GM18909 (cell line): ENCODE measurements at regions not wholly inside any gene's neighbourhood (a gene's known extent, or its start where the extent isn't known, plus 50 kb on each side); places are given as distances from the start of the nearest gene placed in this dataset.

ENCODE experiments used
- ATAC-seq: cut with Tn5 transposase; IDR thresholded peaks from one replicate; pipeline ENCODE4 v1.9.1; 2021; ENCODE audit warnings: mild to moderate bottlenecking; ENCODE audit not compliant: unreplicated experiment, poor library complexity

DNA sequence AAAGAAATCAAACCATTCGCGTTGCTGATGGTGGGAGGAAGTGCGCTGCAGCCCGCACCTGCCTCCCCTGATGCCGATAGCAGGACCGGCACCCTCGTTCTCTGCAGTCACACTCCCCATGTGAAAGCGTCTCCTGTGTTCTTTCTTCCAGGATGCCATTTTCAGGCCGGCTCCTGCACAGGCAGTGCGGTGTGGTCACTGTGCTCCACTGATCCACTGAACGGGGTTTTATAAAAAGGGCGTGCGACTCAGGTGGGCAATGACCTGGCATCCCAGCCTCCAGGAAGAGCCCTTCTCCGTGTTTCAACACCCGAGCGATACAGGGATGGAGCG is 88.3 kb upstream of the SNTG2 start:
- ATAC-seq: no peak

DNA sequence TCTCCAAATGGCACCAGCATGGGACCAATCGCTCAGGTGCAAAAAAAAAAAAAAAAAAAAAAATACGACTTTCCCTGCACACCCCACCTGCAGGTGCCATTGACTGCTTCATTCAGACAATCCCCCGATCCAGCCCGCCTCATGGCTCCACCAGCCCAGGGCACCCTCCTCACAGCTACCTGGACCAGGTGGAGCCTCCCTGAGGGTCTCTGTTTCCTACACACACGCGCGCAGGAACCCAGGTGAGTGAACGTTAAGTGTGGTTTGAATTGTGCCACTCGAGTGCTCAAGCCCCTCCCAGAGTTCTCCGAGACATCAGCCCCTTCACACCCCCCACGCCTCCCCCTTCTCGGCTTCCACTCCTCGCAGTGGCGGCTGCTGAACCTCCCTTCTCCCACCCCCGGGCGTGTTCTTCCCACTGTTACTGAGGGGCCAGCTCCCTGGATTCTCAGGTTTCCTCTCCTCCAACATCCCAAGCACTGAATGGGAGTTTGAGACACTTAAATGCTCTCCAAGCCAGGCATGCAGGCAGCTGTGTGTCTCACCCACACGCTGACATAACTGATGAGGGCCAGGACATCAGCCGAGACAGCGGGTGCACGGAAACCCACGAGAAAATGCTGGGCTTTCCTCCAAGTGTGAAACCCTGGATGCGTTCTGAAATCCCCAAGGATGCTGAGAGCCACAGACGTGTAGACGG is 88.8 kb upstream of the SNTG2 start:
- ATAC-seq: no peak

DNA sequence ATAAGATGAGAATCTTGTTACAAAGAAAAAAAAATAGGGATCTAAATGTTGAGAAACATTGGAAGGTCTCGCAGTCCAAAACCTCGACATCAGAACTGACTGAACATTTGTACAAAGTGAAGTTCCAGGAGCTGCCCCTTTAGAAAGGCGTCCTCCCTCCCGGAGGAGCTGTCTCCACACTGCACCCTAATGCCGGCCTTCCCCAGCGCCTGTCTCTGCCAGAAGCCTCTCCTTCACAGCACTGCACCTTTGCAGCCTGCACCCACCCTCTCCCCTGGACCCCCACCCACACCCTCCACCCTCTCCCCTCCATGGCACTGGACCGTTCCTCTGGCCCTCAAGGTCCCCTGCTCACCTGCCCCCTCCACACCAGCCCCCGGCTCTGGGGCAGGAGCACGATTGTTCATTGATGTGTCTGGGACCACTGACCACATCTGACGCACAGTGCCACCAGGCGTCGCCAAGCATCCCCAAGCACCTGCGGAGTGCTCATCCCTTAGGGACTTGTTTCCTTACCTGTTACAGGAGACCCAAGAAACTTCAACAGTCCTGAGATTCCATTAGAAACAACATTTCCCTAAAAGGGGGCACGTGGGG is 90.3 kb upstream of the SNTG2 start:
- no peak for ATAC-seq

DNA sequence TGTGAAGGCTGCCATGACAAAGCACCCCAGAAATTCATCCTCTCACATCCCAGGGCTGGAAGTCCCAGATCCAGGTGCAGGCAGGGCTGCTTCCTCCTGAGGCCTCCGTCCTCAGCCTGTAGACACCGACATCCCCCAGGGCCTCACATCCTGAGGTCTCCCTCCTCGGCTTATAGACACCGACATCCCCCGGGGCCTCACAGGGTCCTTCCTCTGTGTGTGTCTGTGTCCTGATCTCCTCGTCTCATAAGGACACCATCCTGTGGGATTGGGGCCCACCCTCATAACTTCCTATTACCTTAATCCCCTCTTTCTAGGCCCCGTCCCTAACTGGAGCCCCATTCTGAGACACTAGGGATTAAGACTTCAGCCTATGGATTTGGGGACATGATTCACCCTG is 92.0 kb upstream of the SNTG2 start:
- ATAC-seq: no peak

DNA sequence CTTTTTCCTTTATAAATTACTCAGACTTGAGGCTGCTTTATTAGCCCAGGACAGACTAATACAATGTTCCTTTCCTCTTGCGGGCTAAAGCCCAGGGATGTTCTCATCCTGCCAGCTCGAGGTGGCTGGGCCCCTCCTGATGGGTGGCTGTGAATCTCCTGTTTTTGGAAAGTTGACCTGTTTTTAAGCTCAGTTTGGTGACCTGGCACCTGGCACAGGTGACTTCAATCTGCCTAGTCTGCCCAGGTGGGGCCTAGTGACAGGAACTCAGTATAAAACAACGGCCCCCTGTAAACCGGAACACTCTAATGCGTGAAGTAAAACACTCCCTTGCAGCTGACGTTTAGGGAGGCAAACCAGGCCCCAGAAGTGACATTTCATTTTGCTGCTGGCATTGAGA is 92.7 kb upstream of the SNTG2 start:
- ATAC-seq: no peak

DNA sequence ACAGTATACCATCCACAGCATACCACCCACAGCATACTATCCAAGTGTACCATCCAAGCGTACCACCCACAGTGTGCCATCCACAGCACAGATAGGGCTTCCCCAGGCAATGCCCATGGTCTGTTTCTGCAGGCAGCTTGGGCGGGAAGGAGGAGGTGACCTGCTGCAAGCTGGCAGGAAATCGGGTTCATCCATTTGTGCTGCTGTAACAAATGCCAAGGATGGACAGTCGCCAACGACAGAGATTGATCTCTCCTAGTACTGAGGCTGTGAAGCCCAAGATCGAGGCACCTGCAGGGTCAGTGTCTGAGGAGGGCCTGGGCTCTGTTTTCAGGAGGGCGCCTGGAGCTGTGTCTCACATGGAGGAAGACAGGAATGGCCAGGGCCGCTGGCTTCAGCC is 93.6 kb upstream of the SNTG2 start:
- no peak for ATAC-seq

DNA sequence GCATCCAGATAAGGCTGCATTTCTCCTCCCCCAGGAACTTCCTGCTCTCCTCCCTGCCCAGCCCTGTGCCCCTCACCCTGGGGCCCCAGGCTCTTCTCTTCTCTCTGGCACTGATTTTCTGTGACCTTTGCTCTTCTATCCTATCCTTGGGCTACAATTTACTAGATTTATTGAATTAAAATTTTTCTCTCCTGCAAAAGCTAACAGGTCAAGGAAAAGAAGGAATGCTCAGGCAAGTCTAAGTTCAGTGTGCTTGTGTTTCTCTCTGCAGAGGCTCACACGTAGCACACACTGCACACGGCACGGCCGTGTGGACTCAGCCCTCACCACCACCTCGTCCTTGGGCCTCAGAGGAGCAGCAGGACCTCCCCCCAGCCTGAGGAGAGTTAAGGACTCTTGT is 94.2 kb upstream of the SNTG2 start:
- no peak for ATAC-seq

DNA sequence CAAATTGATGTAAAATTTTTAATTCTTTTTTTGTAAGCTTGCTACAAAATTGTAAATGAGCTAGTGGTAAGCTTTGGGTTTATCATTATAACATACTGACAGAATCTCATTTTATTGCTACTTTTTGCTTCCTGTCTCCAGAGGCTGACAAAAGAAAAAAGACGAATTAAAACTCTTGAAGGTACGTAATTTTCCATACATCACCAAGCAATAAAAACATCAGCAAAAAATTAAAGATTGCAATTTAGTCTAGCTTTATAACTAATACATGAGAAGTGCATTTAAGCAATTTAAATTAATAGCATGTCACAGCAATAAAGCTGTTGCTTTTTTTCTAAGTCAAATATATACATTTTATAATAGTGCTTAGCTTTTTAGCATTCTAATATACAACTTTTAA is 94.6 kb upstream of the SNTG2 start:
- ATAC-seq: no peak

DNA sequence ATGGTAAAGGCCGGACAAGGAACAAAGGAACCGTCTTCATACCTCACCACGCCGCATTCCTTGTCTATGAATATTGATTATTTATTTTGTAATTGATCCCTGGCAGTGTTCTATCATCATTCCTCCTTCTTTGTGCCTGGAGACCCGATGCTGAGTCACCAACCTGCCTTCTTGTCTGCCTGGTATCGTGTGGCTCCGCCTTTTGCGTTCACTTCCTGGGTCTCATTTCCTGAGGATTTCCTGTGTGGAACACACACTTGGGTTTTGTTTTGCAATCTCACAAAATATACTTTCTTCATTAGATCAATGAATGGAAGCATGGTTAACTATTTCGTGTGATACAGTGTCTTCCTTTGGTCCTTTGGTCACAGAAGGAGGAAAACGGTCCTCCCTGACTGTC is 95.5 kb upstream of the SNTG2 start:
- ATAC-seq: no peak

DNA sequence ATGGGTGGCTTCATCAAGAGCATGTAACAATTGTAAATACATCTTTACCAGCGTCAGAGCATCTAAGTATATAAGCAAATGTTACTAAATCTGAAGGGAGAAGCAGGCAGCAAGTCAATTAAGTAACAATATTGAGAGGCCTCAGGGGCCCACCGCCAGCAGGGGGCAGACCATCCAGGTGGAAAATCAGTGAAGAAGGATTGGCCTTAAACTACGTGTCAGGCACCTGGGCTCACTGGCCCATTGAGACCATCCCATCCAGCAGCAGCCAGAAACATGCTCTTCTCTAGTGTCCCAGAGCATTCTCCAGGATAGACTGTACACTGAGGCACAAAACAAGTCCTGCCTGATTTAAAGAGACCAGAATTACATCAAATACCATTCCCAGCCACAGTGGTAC is 96.2 kb upstream of the SNTG2 start:
- no peak for ATAC-seq

DNA sequence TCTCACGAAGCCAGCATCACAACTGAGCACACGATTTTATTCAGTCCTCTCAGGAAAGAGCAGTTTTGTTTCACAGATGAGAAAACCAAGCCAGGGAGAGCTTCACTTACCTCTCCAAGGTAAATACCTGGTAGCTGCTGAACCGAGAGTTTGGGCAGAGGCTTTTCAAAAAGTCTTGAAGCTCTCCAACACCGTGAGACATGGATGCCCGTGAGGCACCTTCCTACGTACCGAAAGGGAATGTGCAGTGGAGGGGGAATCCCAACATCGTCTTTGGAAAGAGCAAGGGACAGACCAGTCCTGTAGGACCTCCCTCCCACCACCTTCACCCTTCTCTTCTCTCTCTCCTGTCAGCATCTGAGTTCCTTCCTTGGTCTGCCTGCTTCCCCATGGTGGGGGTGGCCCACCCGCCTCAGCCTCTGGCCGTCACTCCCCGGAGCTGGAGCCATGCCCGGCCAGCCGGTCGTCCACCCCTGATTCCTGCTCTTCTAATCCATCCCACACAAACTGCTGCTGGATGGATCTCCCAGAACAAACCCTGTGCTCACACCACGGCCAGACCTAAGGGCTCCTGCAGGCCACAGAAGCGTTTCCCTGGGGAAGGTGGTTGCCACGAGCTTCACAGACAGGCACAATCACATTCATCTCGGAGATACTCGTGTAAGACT is 97.3 kb upstream of the SNTG2 start:
- ATAC-seq: no peak

DNA sequence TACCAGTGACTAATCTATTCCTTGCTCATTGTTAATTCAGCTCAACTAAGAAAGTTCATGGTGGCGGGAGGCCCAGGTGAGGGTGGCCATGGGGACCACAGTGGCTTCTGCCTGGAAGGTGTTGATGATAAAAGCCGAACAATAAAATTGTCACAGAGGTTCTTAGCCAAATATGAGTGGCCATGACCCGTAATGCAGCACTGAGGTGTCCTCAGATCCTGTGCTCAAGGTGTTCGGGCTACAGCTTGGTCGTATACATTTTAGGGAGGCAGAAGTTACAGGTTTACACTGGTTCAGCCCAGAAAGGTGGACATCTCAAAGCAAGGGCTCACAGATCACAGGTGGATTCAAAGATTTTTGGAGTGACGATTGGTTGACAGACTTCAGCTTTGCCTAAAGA is 98.5 kb upstream of the SNTG2 start:
- no peak for ATAC-seq

DNA sequence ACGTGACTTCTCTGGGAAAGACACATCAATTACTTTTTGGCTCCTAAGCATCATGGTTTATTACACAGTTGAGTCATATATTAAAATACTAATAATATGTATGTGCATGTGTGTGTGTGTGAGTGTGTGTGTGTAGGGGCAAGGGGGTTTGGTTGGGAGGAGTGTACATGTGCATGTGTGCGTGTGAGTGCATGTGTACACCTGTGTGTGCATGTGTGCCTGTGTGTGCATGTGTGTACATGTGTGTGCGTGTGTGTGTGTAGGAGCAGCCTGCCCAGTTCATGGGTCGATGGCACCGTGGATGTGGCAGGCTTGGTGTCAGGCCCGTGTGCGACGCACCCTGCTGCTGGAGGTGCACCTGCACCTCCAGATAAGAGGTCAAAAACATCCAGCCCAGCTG is 99.0 kb upstream of the SNTG2 start:
- ATAC-seq: no peak

DNA sequence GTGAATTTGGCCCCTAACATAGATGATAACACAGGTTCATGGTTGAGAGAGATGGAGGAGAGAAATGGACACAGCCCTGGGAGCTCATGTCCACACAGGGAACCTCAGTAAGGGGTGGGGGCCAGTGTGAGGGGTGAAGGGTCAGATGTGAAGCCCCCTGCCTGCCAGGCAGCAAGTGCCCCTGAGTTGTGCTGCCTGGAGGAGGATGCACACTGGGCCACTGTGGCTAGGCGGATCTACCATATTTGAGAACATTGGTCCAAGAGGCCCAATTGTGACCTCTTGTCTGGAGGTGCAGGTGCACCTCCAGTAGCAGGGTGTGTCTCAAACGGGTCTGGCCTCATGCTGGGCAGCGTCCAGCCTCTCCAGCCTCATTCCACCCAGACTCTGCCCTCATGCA is 99.6 kb upstream of the SNTG2 start:
- no peak for ATAC-seq

DNA sequence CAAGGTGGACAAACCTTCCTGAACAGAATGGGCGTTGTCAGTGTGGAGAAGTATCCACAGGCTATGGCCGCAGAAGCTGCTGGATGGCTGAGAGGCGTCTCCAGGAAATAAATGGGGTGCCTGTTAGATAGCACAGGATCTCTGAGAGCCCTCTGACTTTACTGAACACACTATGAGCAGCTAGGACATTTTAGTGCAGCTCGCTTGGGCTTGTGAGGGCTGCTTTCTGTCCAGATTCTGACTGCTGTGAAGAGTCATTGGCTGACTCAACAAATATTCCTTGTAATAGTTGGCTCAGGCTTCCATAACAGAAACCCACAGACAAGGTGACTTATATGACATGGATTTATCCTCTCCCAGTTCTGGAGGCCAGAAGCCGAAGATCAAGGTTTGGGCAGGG is 100.2 kb upstream of the SNTG2 start:
- no peak for ATAC-seq

DNA sequence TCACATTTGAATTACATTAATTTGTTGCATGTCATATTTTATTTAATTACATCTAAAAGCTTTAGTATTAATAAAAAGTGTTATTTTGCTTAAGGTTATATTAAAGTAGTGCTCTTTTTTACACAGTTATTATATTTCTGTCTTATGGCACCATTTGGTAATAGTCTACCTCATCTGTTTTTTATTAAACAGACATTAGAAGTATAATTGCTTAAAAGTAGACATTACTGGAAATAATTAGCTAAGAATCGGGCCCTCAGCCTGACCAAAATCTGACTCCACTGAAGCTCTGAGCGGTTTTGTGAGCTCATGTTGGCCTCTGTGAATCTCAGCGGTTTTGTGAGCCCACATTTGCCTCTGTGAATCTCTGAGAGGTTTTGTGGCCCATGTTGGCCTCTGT is 102.5 kb upstream of the SNTG2 start:
- ATAC-seq: no peak

DNA sequence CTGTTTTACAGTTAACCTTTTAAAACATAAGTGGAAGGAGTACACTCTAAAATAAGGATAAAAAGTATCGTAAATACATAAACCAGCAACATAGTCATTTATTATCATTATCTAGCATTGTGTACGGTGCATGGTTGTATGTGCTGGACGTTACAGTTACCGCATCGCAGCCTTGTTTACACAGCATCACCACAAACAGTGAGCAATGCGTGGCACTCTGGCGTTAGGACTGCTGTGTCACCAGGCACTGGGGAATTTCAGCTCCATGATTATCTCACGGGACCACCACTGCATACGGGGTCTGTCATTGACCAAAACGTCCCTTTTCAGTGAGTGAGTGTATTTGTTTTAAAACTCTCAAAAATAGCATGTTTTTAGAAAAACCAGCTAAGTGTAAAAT is 103.0 kb upstream of the SNTG2 start:
- ATAC-seq: no peak

DNA sequence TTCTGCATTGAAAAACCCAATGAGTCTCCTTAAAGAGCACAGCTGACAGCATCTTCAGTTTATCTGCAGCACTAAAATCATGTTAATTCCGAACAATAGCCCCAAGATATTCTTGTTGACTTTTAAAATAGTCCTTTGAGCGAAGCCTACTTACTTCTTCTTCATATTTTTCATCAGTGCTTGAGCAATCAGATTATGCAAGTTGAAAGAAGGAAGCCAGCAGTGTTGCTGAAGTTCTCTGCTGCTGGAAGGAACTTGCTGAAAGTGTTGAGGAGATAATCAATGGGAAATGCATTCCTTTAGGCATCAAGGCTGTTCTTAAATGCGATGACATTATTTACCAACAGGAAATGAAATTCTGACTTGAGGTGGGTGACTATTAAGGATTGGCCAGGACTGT is 105.9 kb upstream of the SNTG2 start:
- ATAC-seq: no peak

DNA sequence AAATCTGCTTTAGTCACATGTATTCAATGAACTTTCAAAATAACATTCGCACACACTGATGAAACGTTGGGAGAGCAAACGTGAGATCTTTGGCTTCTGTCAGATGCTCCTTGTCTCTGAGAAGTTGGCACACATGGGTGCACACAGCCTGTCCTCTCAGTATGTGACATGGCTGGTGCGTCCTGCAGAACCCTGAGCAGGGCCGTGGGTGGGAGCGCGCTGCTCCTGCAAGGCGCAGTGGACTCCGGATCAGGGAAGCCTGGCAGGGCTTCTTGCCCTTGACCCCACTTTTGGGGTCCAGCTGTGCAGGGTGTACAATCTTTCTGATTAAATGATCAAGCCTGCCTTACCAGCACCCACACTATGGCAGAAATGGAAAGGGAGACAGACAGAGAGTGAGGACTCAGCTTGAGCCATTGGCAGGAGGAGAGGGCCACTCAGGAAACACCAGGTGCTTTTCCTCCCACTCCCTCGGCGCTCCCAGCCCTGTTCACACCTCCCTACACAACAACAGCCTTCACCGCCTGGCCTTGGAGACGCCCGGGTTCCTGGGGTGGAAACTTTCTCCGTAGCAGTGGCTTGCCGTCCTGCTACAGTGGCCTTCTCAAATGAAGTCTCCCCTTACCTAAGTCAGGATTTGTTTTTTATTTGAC is 108.4 kb upstream of the SNTG2 start:
- no peak for ATAC-seq

DNA sequence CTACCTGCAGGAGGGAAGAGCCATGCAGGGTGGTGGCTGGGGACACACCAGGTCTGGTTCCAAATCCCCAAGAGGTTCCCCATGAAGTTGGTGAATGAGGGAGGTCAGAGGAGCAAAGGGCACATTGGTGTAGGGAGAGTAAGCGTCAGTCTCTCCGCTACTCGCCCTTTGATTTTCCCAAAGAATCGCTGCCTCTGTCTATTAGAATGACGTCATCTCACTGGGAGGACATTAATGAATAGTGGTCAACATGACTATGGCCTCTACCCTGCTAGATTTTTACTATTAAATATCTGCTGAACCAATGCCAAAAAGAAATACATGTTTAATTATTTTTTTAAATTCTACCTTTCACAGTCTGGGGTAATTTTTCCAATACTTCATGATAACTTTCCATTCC is 109.6 kb upstream of the SNTG2 start:
- ATAC-seq: no peak

DNA sequence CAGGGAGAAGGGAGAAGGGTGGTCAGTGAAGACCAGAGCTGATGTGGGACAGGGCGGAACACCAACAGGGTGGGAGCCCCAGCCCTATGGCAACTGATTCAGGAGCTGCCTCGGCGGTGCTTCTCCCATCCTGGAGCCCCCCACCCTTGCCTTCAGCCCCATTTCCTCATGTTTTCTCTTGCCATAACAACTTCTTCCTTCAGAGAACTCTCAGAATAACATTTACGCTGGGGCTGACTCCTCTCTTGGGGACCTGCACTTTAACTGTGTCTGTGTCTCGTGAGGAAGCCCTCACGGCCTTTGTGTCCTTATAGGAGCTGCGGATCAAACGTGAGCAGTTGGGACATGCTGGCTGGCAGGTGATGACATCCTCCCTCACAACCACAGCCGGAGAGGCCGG is 116.4 kb upstream of the SNTG2 start:
- no peak for ATAC-seq

DNA sequence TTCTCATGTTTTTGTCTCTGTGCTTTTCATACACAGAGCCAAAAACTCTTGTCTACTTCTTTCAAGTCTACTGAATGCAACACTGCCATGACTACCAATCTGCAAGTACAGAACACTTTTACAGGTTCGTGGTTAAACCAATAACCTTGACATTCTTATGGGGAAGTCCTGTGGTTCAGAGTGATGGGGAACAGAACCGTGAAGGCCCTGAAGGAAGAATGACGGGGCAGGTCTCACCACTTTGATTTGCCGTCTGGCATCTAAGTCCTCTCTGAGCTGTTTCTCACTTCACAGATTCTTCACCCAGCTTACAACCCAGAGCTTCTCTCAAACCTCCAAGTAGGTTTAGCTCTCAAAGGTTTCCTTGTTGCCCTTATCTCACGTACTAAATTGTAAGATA is 117.5 kb upstream of the SNTG2 start:
- no peak for ATAC-seq
